KOPT-K1 (cell line): ENCODE measurements at regions not wholly inside any gene's neighbourhood (a gene's known extent, or its start where the extent isn't known, plus 50 kb on each side); places are given as distances from the start of the nearest gene placed in this dataset.
"Not testable (repeated sequence)": the region's sequence is repeated elsewhere in the genome, so short reads cannot be mapped to it uniquely, and the experiment has no call there.

Experiments used
- H3K27ac ChIP-seq: fragments of 200-600 bp; sonication (generic); 2 replicates; pipeline ENCODE4 v1.5.1; 2016; ENCODE audit warnings: antibody characterized with exemption, mild to moderate bottlenecking, low read depth, low read length; ENCODE audit not compliant: poor library complexity, severe bottlenecking
- H3K36me3 ChIP-seq: fragments of 200-600 bp; sonication (generic); 2 replicates; pipeline ENCODE4 v1.5.1; 2017; ENCODE audit warnings: antibody characterized with exemption, mild to moderate bottlenecking, low read length, moderate library complexity; ENCODE audit not compliant: insufficient read depth
- H3K9me3 ChIP-seq: fragments of 200-600 bp; sonication (generic); 2 replicates; pipeline ENCODE4 v1.5.1; 2017; ENCODE audit warnings: antibody characterized with exemption, low read length, mild to moderate bottlenecking; ENCODE audit not compliant: insufficient read depth, poor library complexity, severe bottlenecking

- Histone ChIP-seq H3K9me3 (no peaks in the 10 kb centered on the region), H3K27ac (no peak overlapping the region), H3K36me3 (no peaks in the 10 kb centered on the region)
Measured at GRCh38 chr14:105879503-105879866, 353.1 kb downstream of the TMEM121 start.

- Histone ChIP-seq H3K36me3 (no peaks in the 10 kb centered on the region), H3K27ac (no peak overlapping the region), H3K9me3 (no peaks in the 10 kb centered on the region)
Measured at GRCh38 chr14:105879867-105880561, 353.6 kb downstream of the TMEM121 start.

- Histone ChIP-seq H3K27ac (no peak overlapping the region), H3K36me3 (no peaks in the 10 kb centered on the region), H3K9me3 (no peaks in the 10 kb centered on the region)
Measured at GRCh38 chr14:105880616-105881015, 354.2 kb downstream of the TMEM121 start.

- H3K9me3 ChIP-seq: no peaks in the 10 kb centered on the region
- no peak overlapping the region for H3K27ac ChIP-seq
Measured at GRCh38 chr14:105881021-105881930, 354.9 kb downstream of the TMEM121 start.

GRCh38 chr14:105882011-105882410, 355.6 kb downstream of the TMEM121 start:
- not testable (repeated sequence) for H3K27ac ChIP-seq, H3K36me3 ChIP-seq, H3K9me3 ChIP-seq

More at GRCh38 chr14:105881021-105881930, 354.9 kb downstream of the TMEM121 start:
- H3K36me3 ChIP-seq: no peaks in the 10 kb centered on the region

- Histone ChIP-seq H3K36me3 (no peaks in the 10 kb centered on the region), H3K27ac (no peak overlapping the region), H3K9me3 (no peaks in the 10 kb centered on the region)
Measured at GRCh38 chr14:105882626-105883025, 356.2 kb downstream of the TMEM121 start.

- Histone ChIP-seq H3K9me3 (no peaks in the 10 kb centered on the region), H3K27ac (no peak overlapping the region), H3K36me3 (no peaks in the 10 kb centered on the region)
Measured at GRCh38 chr14:105883066-105884005, 357.0 kb downstream of the TMEM121 start.

GRCh38 chr14:105884192-105884807, 357.9 kb downstream of the TMEM121 start:
- H3K9me3 ChIP-seq, H3K36me3 ChIP-seq, H3K27ac ChIP-seq: not testable (repeated sequence)

GRCh38 chr14:105884808-105885281, 358.5 kb downstream of the TMEM121 start:
- Histone ChIP-seq H3K36me3 (no peaks in the 10 kb centered on the region), H3K9me3 (no peaks in the 10 kb centered on the region), H3K27ac (no peak overlapping the region)

- Histone ChIP-seq H3K9me3 (no peaks in the 10 kb centered on the region), H3K36me3 (no peaks in the 10 kb centered on the region), H3K27ac (no peak overlapping the region)
Measured at GRCh38 chr14:105885561-105886320, 359.4 kb downstream of the TMEM121 start.

GRCh38 chr14:105886791-105887191, 360.4 kb downstream of the TMEM121 start:
- H3K9me3 ChIP-seq, H3K36me3 ChIP-seq, H3K27ac ChIP-seq: not testable (repeated sequence)

- H3K9me3 ChIP-seq: no peaks in the 10 kb centered on the region
- H3K27ac ChIP-seq: no peak overlapping the region
- no peaks in the 10 kb centered on the region for H3K36me3 ChIP-seq
Measured at GRCh38 chr14:105887692-105888091, 361.3 kb downstream of the TMEM121 start.

- H3K36me3 ChIP-seq: no peaks in the 10 kb centered on the region
- no peaks in the 10 kb centered on the region for H3K9me3 ChIP-seq
Measured at GRCh38 chr14:105888151-105888550, 361.8 kb downstream of the TMEM121 start.

More at GRCh38 chr14:105888151-105888550, 361.8 kb downstream of the TMEM121 start:
- H3K27ac ChIP-seq: no peak overlapping the region
